Ishikawa (cell line): ENCODE measurements at regions not wholly inside any gene's neighbourhood (a gene's known extent, or its start where the extent isn't known, plus 50 kb on each side); places are given as distances from the start of the nearest gene placed in this dataset.

Experiments used
- EP300 ChIP-seq: IDR thresholded peaks from 2 replicates; pipeline ENCODE4 v1.6.1; 2012; ENCODE audit warnings: borderline replicate concordance
- TEAD4 ChIP-seq: IDR thresholded peaks from 2 replicates; pipeline ENCODE4 v1.6.1; 2012

- TF ChIP-seq EP300 = no peak
- no peak for TF ChIP-seq TEAD4
These were observed 65.6 kb upstream of the IRX2 start for GRCh38 chr5:2817031-2817603.
